HG02763 (cell line): ENCODE measurements at regions not wholly inside any gene's neighbourhood (a gene's known extent, or its start where the extent isn't known, plus 50 kb on each side); places are given as distances from the start of the nearest gene placed in this dataset.
A peak's percentile ranks its signal among the peaks of the same experiment; 100 is the strongest.
"Not testable (repeated sequence)": the region's sequence is repeated elsewhere in the genome, so short reads cannot be mapped to it uniquely, and the experiment has no call there.

Experiments used
- ATAC-seq: cut with Tn5 transposase; IDR thresholded peaks from one replicate; pipeline ENCODE4 v1.9.1; 2021; ENCODE audit warnings: mild to moderate bottlenecking, moderate library complexity; ENCODE audit not compliant: unreplicated experiment

DNA sequence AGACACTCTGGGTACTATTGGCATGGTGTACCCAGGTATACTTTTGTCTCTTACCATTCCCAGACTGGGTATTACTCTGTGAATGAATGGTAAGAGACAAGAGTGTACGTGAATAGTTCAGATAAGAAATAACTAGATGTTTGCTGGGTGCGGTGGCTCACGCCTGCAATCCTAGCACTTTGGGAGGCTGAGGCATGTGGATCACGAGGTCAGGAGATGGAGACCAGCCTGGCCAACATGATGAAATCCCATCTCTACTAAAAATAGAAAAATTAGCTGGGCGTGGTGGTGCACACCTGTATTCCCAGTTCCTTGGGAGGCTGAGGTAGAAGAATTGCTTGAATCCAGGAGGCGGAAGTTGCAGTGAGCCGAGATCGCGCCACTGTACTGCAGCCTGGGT, 75.8 kb upstream of the VKORC1L1 start:
- ATAC-seq, result not testable (repeated sequence)

DNA sequence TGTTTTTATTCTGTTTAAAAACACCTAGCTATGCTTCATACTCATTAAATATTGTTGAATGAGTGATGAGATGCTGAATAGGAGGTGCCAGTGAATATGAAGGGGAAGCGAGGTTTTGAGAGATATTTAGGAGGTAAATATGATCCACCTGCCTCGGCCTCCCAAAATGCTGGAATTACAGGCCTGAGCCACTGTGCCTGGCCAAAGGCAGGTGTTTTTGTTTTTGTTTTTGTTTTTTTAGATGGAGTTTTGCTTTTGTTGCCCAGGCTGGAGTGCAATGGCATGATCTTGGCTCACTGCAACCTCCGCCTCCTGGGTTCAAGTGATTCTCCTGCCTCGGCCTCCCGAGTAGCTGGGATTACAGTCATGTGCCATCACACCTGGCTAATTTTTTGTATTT, 75.3 kb upstream of the VKORC1L1 start:
- not testable (repeated sequence) for ATAC-seq

DNA sequence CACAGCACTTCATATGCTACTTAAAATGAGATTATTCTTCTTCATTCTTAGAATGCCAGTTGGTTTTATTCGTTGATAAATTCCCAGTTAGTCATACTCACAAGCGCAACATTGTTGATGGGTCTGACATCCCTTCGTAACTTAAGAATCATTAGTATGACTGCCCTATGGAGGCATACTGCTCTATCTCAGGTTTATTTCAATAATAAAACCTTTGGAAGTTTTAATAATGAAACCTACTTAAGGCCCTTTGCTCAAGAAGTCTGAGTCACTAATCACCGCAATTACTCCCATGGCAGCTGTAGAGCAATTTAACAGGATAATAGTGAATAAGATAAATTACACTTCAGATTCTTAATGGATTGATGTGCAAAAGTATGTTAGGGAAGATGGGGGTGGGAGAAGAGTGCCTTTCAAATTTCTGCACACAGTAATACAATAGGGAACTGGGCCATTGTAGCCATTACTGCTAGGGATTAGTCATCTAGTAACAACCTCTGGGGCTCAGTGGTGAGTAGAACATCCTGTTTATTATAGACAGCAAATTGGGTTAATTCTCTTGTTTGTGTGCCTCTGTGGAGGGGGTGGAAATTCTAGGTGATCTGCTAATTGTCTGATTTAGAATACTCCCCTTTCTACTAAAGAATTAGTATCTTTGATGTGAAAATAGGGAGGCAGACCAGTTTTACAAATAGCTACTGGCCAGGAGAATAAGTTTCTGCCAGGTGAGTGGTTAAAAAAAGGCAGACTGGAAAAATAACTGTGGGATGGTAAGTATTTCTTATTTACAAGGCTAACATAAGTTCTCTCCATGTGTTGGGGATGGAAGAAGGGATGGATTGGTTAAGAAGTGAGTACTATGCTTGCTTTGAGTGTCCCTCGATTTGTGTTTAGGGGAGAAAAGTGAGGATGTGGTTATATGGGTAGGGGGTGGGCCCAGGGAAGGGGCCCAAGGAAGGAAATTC, 74.5 kb upstream of the VKORC1L1 start:
- ATAC-seq, result peak; percentile 91

- ATAC-seq, result not testable (repeated sequence)
These were observed 72.7 kb upstream of the VKORC1L1 start for GRCh38 chr7:65800191-65800590.

DNA sequence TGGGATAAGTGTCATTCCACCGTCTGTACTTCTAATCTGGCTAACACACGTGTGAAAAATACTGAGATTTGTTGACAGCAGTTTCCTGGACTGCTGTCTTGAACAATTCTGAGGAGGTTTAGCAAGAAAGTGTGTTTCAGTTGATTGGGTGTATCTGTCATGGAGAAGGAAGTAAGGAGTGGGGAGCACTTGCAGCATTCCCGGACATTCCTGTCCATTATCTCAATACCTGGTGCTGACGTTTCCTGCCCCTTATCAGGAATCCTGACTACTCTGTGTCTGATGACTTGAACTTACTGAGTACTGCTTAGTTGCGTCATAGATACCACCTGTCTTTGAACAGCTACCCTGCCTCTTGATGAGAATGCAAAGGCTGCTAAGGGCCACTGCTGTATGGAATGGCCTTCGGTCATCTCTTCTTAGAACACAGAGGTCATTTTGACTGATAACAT, 72.0 kb upstream of the VKORC1L1 start:
- no peak for ATAC-seq

DNA sequence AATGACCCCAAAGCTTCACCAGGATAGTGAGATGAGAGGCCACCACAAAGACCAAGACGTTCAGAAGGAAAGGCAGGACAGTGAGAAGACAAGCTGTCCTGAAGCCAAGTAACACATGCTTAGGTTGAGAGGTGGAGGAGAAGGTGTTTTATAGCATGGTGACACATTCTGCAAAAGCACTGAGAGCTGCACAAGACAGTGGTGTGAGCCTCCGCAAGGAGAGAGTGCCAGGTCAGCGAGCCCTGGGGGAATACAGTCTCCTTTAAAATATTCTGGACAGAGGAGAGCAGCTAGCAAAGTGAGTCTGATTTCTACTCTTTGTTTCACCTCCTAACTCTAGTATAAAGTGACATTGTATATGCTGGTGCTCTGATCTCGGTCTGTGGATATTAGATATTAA, 68.0 kb upstream of the VKORC1L1 start:
- ATAC-seq, result no peak

DNA sequence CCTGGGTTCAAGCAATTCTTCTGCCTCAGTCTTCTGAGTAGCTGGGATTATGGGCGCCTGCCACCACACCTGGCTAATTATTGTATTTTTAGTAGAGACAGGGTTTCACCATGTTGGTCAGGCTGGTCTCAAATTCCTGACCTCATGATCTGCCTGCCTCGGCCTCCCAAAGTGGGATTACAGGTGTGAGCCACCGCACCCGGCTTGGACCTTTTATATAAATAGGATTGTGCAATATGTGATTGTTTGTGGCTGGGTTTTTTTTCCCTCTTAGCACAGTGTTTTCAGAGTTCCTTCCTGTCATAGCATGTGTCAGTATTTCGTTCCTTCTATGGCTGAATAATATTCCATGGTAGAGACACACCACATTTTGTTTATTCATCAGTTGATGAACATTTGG, 65.8 kb upstream of the VKORC1L1 start:
- not testable (repeated sequence) for ATAC-seq

- ATAC-seq, result peak; percentile 82
These were observed 63.5 kb upstream of the VKORC1L1 start for GRCh38 chr7:65809259-65809981.

- ATAC-seq, result peak; percentile 40
These were observed 62.9 kb upstream of the VKORC1L1 start for GRCh38 chr7:65809982-65810288.

DNA sequence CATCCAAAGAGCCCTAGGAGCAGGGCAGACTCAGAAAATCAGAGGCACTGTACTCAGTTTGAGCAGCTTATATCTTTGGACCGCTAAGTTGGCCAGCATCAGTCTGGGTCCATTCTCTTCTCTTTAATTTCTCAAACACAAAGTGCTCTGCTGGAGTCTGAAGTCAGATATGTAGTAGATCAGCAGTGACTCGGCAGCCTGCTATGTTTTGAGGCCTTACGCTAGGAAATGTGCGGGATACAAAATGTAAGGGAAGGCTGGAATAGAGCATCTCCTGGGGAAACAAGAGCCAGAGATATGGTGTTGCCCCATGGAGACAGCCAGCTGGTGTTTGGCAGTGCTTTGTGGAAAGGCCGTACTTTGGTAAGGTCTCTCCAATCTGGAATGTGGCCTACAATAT, 60.6 kb upstream of the VKORC1L1 start:
- no peak for ATAC-seq

DNA sequence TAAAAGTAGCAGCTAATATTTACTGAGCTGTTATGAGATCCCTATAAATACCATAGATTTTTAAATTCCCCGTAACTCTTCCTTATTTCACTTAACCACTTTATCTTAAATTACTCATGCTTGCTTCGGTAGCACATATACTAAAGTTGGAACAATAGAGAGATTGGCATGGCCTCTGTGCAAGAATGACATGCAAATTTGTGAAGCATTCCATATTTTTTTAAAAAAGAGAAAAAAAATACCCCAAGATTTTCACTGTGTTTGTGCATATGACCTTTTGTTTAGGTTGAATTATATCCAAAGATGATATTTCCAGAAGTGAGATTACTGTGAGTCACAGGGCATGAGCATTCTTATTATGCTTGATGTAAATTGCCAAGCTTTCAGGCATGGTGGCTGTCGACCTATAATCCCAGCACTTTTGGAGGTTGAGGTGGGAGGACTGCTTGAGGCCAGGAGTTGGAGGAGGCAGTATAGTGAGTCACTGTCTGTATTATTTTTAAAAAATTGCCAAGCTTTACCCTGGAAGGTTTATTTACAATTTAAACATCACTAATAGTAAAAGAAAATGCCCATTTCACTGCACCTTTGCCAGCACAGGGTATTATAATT, 58.2 kb upstream of the VKORC1L1 start:
- not testable (repeated sequence) for ATAC-seq

GRCh38 chr7:65820287-65820950, 52.5 kb upstream of the VKORC1L1 start:
- no peak for ATAC-seq
